Peyer's patch (tissue), 4 donors: ENCODE measurements at regions not wholly inside any gene's neighbourhood (a gene's known extent, or its start where the extent isn't known, plus 50 kb on each side); places are given as distances from the start of the nearest gene placed in this dataset.

Experiments used
- DNase-seq, 3 donors: peaks; one replicate each; pipeline ENCODE4 v3.0.0-alpha.2; 2017 to 2019
- H3K27ac ChIP-seq, 4 donors: fragments of 200-600 bp; sonication (generic); one replicate each; pipeline ENCODE4 v1.5.1; 2016 to 2019
- H3K27me3 ChIP-seq, 2 donors: fragments of 200-600 bp; sonication (generic); one replicate each; pipeline ENCODE4 v1.5.1; 2019
- H3K36me3 ChIP-seq, 3 donors: fragments of 200-600 bp; sonication (generic); one replicate each; pipeline ENCODE4 v1.5.1; 2016 to 2019
- H3K4me1 ChIP-seq, 4 donors: fragments of 200-600 bp; sonication (generic); one replicate each; pipeline ENCODE4 v1.5.1; 2016 to 2019
- H3K4me3 ChIP-seq, 4 donors: fragments of 200-600 bp; sonication (generic); 1 replicate in 3 of 4; 2 replicates in 1 of 4; pipeline ENCODE4 v1.5.1; 2016 to 2019; ENCODE audit warnings: mild to moderate bottlenecking in 1 of 4
- H3K9me3 ChIP-seq, 4 donors: fragments of 200-600 bp; sonication (generic); one replicate each; pipeline ENCODE4 v1.5.1; 2016 to 2019; ENCODE audit warnings: mild to moderate bottlenecking in 1 of 4
- CTCF ChIP-seq, 6 experiments: fragments of 450-650 bp in 4 of 6; fragments of 200-600 bp in 2 of 6; sonication (generic) in 1 of 6; IDR thresholded peaks; one replicate each; pipeline ENCODE4 v1.5.1; 2017 to 2019; ENCODE audit warnings: antibody characterized with exemption in 6 of 6, mild to moderate bottlenecking in 3 of 6, moderate library complexity in 1 of 6
- POLR2A ChIP-seq, 2 donors: fragments of 450-650 bp; IDR thresholded peaks; one replicate each; pipeline ENCODE4 v1.5.1; 2017; ENCODE audit warnings: antibody characterized with exemption in 2 of 2, mild to moderate bottlenecking in 2 of 2, moderate library complexity in 2 of 2

- Histone ChIP-seq H3K4me3 (no peak overlapping the region), H3K27ac (no peak overlapping the region), H3K9me3 (peaks cover 0 to 4% (median 0%) of the 10 kb centered on the region in 4 donors), H3K4me1 (no peaks in the 10 kb centered on the region), H3K27me3 (no peaks in the 10 kb centered on the region), H3K36me3 (no peaks in the 10 kb centered on the region)
- TF ChIP-seq CTCF (IDR thresholded peaks at IDR 0.05) (no peak), POLR2A (IDR thresholded peaks at IDR 0.05) (no peak)
- no peak for DNase-seq
Measured at GRCh38 chr5:15249152-15249551, 250.8 kb upstream of the FBXL7 start.

- H3K9me3 ChIP-seq: peaks cover 0 to 4% (median 0%) of the 10 kb centered on the region in 4 donors
- H3K27me3 ChIP-seq: no peaks in the 10 kb centered on the region
- H3K36me3 ChIP-seq: no peaks in the 10 kb centered on the region
- no peak overlapping the region for H3K27ac ChIP-seq
- no peaks in the 10 kb centered on the region for H3K4me1 ChIP-seq
- TF ChIP-seq POLR2A (IDR thresholded peaks at IDR 0.05): no peak
- no peak for TF ChIP-seq CTCF (IDR thresholded peaks at IDR 0.05)
- no peak overlapping the region for H3K4me3 ChIP-seq
- no peak for DNase-seq
Measured at GRCh38 chr5:15248731-15249130, 251.2 kb upstream of the FBXL7 start.

GRCh38 chr5:15245913-15246312 is 254.1 kb upstream of the FBXL7 start:
- H3K27ac ChIP-seq: no peak overlapping the region
- no peak for DNase-seq
- no peak for TF ChIP-seq CTCF (IDR thresholded peaks at IDR 0.05)
- no peak for TF ChIP-seq POLR2A (IDR thresholded peaks at IDR 0.05)
- peaks cover 0 to 4% (median 0%) of the 10 kb centered on the region in 4 donors for H3K9me3 ChIP-seq
- no peaks in the 10 kb centered on the region for H3K27me3 ChIP-seq
- H3K4me1 ChIP-seq: no peaks in the 10 kb centered on the region
- no peaks in the 10 kb centered on the region for H3K36me3 ChIP-seq
- H3K4me3 ChIP-seq: no peak overlapping the region

GRCh38 chr5:15243301-15244020 is 256.5 kb upstream of the FBXL7 start:
- no peak for TF ChIP-seq POLR2A (IDR thresholded peaks at IDR 0.05)
- Histone ChIP-seq H3K27me3 (no peaks in the 10 kb centered on the region), H3K36me3 (no peaks in the 10 kb centered on the region), H3K27ac (no peak overlapping the region), H3K9me3 (peaks cover 0 to 4% (median 2%) of the 10 kb centered on the region in 4 donors), H3K4me1 (no peaks in the 10 kb centered on the region), H3K4me3 (no peak overlapping the region)
- no peak for DNase-seq

- H3K9me3 ChIP-seq: peaks cover 0 to 4% (median 2%) of the 10 kb centered on the region in 4 donors
- DNase-seq: no peak
- H3K36me3 ChIP-seq: no peaks in the 10 kb centered on the region
- no peaks in the 10 kb centered on the region for H3K27me3 ChIP-seq
- H3K4me1 ChIP-seq: no peaks in the 10 kb centered on the region
- no peak overlapping the region for H3K27ac ChIP-seq
- no peak overlapping the region for H3K4me3 ChIP-seq
- no peak for TF ChIP-seq POLR2A (IDR thresholded peaks at IDR 0.05)
Measured at GRCh38 chr5:15241216-15241821, 258.7 kb upstream of the FBXL7 start.

GRCh38 chr5:15238006-15238405 is 262.0 kb upstream of the FBXL7 start:
- H3K36me3 ChIP-seq: no peaks in the 10 kb centered on the region
- H3K4me1 ChIP-seq: no peaks in the 10 kb centered on the region
- H3K9me3 ChIP-seq: peaks cover 0 to 4% (median 0%) of the 10 kb centered on the region in 4 donors
- TF ChIP-seq CTCF (IDR thresholded peaks at IDR 0.05) (no peak), POLR2A (IDR thresholded peaks at IDR 0.05) (no peak)
- DNase-seq: no peak
- no peak overlapping the region for H3K27ac ChIP-seq
- no peaks in the 10 kb centered on the region for H3K27me3 ChIP-seq
- no peak overlapping the region for H3K4me3 ChIP-seq
